Activated CD4-positive, CD25-positive, alpha-beta regulatory T cell treated with anti-CD3 and anti-CD28 coated beads, Interleukin-2, amount 50 U/mL, for 16 hours (primary cell): ENCODE measurements at regions not wholly inside any gene's neighbourhood (a gene's known extent, or its start where the extent isn't known, plus 50 kb on each side); places are given as distances from the start of the nearest gene placed in this dataset.
"Not testable (repeated sequence)": the region's sequence is repeated elsewhere in the genome, so short reads cannot be mapped to it uniquely, and the experiment has no call there.

ENCODE experiments used
- DNase-seq: peaks from one replicate; pipeline ENCODE4 v3.0.0-alpha.2; 2020; ENCODE audit warnings: low read depth, low spot score

DNA sequence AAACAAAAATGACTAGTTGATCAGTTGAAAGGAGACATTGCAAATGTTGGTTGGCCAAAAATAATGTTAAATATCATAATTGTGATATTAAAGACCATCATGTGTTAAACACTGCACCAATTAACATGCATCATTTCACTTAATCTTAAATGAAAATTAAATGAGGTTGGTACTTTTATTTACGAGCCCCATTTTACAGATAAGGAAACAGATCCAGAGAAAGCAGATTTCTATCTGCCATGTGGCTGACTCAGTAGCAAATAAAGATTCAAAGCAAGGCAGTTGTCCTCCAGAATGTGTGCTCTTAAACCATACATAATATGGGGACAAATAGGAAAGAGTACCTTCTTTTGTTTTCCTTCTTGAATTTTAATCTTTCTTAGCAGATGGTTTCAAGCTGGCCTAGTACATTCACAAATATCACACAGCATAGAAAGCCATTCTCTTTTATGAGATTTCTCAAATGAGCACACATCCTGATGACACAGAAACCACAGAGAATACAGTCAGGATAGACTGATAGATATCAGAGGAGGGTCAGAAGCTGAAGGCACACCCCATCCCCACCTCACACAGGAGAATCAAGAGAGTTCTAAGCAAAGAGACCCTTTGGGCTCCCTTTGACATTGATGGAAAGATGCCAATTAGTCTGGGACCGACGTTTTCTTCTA lies 647.9 kb upstream of the CAMK1G start:
- no peak for DNase-seq

DNA sequence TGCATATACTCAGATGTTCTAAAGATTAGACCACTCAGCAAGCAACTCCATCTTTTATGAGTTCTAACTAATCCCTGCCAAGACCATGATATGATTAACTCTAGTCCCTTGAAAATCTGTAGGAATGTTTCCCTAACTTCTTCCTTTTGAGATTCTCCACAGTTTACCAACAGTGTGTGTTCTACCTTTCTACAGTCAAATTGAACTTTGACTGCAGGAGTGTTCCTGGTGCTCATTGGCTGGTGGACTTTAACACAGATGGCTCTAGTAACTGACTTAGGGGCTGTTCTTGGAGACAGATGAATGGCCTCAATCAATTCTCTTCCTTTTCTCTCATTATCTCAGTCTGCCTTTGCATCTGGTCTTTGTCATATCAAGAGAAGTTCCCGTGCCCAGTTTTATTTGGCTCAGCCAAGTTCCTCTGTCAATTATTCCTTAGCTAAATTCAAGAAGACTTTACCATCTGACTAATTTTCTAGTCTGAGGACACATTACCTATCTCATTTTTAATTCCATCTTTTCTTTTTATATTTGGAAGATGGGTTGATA lies 643.9 kb upstream of the CAMK1G start:
- DNase-seq, result no peak

DNA sequence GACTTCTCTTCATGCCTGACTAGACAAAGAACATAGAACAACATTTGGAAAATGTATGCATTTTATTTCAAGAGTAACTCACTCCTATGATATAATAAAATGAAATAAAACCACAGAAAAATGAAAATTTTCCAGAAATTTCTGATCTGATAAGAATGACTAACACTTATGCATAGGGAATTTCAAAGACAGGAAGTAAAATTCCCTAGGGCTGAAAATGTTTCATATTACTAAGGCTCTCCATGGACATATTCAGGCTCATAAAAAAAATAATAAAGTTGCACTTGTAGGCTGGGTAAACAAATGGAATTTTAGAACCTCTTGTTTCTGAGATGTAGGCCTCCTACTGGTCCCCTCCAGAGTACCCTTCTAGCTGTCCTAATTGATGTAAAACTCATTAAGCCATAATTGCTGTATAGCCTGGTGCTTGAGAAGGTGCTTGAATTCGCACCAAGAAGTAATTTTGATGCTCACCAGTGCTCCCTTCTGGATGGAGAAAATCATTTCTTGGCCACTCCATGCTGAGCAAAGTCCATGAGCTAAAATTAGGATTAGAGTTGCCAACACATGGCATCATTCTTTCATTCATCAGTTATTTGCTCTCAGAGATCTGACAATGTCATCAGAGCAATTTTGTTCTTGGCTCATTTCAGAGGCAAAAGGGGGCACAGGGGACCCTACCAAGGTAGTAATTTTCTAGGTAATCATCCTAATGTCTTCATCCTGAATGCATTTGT lies 641.0 kb upstream of the CAMK1G start:
- no peak for DNase-seq

DNA sequence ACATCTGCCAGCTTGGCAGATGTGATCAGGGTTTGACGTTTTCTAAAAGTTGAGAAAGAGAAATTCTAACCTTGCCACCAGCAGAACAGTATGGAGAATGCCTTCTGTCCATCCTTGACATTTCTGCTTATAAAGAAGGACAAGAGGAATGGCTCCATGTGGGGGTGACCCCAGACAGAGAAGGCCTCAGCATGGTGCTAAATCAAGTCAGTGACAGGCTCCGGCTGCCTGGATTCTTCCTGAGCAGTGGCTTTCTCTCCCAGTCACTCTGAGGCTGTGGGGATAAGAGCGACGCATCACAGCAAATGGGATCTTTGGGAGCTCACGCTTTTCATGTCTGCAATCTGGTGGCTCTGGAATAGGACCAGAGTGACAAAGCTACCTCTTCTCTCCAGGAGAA lies 640.2 kb upstream of the CAMK1G start:
- DNase-seq, result no peak

DNA sequence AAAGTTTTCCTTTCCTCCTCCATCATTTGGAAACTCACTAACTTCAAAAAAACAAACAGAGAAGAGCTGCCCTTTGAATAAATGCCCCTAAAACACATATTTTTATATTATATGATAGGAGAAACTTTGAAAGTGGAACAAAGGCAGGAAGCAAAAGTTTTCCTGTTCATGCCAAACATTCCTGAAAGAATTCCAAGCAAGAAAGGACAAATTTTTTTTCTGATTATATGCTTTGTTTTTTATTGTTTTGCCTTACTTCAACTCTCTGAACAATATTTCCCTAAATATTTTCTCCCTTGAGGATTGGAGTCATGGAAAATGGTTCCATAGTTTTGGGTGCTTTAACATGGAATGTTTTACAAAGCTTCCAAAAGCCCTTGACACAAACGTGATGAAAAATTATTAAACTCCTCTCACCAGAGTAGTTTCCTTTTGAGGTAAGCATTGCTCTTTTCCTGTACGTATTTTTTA lies 638.5 kb upstream of the CAMK1G start:
- no peak for DNase-seq

DNA sequence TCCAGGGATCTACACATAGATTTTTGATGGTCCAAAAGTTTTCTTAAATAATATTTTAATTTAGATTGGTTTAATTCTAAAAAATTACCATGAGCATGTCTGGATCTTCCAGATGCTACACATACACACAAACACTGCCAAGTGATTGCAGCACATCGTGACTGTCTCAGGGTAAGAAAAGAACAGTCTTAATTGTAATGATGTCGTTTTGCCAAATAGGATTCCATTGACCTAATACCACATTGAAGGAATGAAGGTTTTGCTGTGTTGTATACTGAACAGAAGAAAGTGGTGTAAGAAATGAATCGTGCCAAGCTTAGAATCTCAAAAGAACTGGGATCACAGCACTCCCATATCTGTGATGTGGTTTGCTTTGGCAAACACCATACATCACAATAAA lies 633.3 kb upstream of the CAMK1G start:
- no peak for DNase-seq

GRCh38 chr1:208951026-208951525 lies 632.4 kb upstream of the CAMK1G start:
- DNase-seq, result no peak

DNA sequence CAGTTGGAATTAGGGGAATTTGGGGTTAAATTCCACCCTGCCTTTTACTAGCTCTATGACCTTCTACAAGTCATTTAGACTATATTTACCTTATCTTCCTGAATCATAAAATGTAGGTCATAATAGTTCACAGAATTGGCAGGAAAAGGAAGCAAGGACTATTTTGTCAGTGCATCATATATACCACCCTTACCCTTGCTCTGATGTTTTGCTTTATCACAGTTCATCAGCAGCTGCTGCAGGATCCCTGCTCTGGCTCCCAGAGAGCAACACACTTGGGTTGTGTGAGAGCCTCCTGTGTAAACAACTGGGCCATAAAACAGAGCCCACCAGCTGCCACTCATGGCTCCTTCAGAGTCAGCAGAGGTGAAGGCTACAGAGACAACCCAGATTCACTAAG lies 631.6 kb upstream of the CAMK1G start:
- no peak for DNase-seq

GRCh38 chr1:208962867-208963266 lies 620.6 kb upstream of the CAMK1G start:
- no peak for DNase-seq

- DNase-seq, result no peak
These were observed 618.2 kb upstream of the CAMK1G start for GRCh38 chr1:208965351-208965750.

GRCh38 chr1:208967334-208967733 lies 616.2 kb upstream of the CAMK1G start:
- DNase-seq, result no peak

- no peak for DNase-seq
These were observed 608.8 kb upstream of the CAMK1G start for GRCh38 chr1:208974717-208975116.

DNA sequence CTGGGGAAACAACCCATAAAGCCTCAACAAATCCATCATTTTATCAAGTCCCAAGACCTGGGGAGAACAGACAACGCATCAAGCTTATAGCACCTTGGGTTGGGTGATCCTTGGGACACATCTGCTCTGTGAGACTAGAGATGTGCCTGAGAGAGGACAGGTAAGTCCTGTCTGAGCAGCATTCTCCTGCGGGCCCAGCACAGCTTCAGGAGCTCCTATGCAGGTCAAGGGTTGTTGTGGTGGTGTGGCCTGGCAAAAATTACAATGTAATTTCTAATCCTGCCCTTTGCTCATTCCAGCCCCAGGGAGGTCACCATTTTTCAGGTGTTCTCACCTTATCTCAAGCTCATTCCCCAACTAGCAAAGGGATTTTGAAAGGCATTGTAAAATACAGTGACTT lies 608.1 kb upstream of the CAMK1G start:
- DNase-seq, result no peak

GRCh38 chr1:208977012-208977411 lies 606.5 kb upstream of the CAMK1G start:
- no peak for DNase-seq

- DNase-seq, result no peak
These were observed 605.8 kb upstream of the CAMK1G start for GRCh38 chr1:208977638-208978256.

DNA sequence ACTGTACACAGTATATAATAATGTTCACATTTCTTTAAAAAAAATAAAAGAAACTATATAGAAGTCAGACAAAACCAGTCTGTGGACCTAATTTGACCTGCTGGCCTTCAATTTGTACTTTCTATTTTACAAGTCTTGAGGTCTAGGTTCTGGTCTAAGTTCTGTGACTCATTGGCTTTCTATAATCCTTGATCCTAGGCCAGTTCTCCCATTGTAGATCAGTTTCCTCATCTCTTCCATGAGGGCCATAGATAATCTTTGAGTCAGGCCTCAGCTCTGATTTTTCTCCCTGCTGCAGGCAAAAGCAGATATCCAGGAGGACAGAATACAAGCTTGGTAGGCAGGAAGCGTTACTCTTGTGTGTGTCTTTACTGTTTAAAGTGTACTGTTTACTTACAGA lies 603.7 kb upstream of the CAMK1G start:
- DNase-seq, result no peak

GRCh38 chr1:208980605-208981004 lies 602.9 kb upstream of the CAMK1G start:
- no peak for DNase-seq

DNA sequence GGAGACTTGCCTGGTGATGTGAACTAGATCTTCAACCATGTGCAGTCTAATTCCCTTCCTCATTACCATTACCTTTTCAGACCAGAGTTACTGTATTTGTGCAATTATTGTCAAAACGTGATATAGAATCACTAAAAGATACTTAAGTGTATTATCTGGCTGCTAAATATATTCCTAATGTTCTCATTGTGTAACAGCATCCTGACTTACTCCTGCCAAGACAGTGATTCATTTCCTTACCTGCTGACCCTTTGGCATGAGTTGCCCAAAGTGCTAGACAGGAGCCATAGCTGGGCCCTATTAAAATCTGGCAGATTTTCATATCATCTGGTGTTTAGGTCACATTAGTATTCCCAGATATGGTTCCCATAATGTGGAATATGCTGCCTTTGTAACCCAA lies 598.3 kb upstream of the CAMK1G start:
- no peak for DNase-seq

DNA sequence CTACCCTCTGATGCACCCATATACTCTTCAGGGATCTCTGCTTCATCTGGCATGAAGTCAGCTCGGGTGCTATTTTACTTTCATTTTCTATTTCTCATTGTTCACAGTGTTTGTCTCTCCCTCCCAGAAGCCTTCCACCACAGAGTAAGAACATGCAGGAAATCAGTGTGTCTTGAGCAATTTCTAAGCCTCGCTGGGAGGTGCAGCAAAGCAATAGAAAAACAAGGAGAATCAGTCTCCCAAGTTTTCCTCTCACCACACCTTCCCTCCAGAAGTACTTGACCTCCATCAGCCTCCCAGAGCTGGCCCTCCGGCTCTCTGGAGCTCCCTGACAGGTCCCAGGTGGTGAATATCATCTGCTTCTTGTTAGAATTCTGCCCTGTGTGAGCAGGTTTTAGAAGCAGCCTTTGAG lies 594.7 kb upstream of the CAMK1G start:
- DNase-seq, result no peak

DNA sequence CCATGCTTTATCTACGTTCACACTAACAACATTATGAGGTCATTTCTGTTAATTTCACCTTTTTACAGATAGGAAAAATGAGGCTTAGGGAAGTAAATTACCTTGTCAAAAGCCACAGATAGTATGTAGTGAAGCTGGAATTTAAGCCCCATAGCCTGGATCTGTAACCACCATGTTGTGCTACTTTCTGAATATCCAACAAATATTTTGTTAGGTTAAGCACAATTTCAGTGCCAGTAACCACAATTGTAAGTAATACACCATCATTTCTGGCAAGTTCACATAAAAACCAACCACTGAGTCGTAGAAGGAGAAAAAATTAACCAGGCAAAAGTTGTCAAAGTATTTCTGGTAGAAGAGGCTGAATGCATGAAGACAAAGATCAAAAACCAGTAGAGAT lies 593.1 kb upstream of the CAMK1G start:
- DNase-seq, result no peak

DNA sequence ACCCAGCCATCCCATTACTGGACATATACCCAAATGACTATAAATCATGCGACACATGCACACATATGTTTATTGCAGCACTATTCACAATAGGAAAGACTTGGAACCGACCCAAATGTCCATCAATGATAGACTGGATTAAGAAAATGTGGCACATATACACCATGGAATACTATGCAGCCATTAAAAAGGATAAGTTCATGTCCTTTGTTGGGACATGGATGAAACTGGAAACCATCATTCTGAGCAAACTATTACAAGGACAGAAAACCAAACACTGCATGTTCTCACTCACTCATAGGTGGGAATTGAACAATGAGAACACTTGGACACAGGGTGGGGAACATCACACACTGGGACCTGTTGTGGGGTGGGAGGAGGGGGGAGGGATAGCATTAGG lies 586.5 kb upstream of the CAMK1G start:
- not testable (repeated sequence) for DNase-seq

DNA sequence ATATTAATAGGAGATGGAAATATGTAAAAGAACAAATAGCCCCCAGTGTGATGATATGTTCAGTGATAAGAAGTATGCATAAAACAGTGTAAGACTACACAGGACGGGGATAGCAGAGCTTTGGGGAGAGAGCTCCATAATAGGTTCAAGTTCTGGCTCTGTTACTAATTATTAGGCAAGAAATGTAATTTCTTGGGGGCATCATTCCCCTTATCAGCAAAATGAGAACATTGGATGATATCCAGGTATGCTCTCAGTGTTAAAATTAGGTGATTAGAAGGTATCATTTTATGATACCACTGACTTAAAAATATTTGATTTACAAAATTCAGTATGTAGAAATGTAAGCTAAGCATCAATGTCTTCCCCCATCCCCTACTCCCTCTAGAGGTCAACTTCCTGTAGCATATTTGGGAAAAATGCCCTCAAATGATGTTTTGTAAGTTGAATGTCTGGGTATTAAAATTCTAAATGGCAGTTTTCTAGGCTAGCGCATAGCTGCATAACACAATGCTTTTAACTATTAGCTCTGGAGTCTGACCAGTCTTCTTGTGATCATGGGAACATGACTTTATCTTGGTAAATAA lies 585.7 kb upstream of the CAMK1G start:
- no peak for DNase-seq
